ENCODE measurements at regions not wholly inside any gene's neighbourhood (a gene's known extent, or its start where the extent isn't known, plus 50 kb on each side); places are given as distances from the start of the nearest gene placed in this dataset.

GRCh38 chr3:148042663-148043445 lies 633.7 kb downstream of the ZIC1 start:
- Histone ChIP-seq H3K14ac (replicated peaks; ENCODE audit: low read depth, low read length) (no peak overlapping the region), H2BK20ac (ENCODE audit: low read depth, low read length) (no peak overlapping the region), H3K4me2 (ENCODE audit: low read depth, low read length) (no peak overlapping the region), H3K9me1 (ENCODE audit: insufficient read depth, low read length) (no peaks in the 10 kb centered on the region), H3K9ac (ENCODE audit: low read depth, low read length) (no peak overlapping the region), H3K4ac (ENCODE audit: low read depth, low read length) (no peak overlapping the region), H3K79me1 (ENCODE audit: low read depth in 1 of 2, low read length in 2 of 2) (no peaks in the 10 kb centered on the region), H3K27me3 (ENCODE audit: control insufficient read depth, insufficient read depth, low read length) (no peaks in the 10 kb centered on the region), H3K4me3 (ENCODE audit: insufficient read depth, low read depth, low read length) (no peak overlapping the region), H4K5ac (ENCODE audit: low read depth, low read length) (no peak overlapping the region), H4K20me1 (ENCODE audit: insufficient read depth, low read length) (no peaks in the 10 kb centered on the region), H3K36me3 (ENCODE audit: control insufficient read depth, insufficient read depth, low read length) (no peaks in the 10 kb centered on the region), H2BK5ac (ENCODE audit: low read depth, low read length, poor library complexity, severe bottlenecking) (no peak overlapping the region), H2BK120ac (ENCODE audit: low read depth, low read length) (no peak overlapping the region), H3K9me3 (ENCODE audit: control insufficient read depth, insufficient read depth, low read length) (no peaks in the 10 kb centered on the region), H2AFZ (replicated peaks; ENCODE audit: low read length, poor library complexity) (no peak overlapping the region), H3K23ac (ENCODE audit: low read depth, low read length) (no peak overlapping the region), H2BK15ac (ENCODE audit: low read depth, low read length) (no peak overlapping the region), H2AK5ac (ENCODE audit: low read depth, low read length) (no peak overlapping the region), H4K8ac (ENCODE audit: low read depth in 2 of 2, low read length in 2 of 2) (no peak overlapping the region), H3K27ac (ENCODE audit: insufficient read depth, low read length) (no peak overlapping the region), H4K91ac (ENCODE audit: insufficient read depth, low read depth, low read length) (no peak overlapping the region), H3K4me1 (ENCODE audit: control insufficient read depth, insufficient read depth, low read length) (no peaks in the 10 kb centered on the region), H2AK9ac (replicated peaks; ENCODE audit: low read depth, low read length, poor library complexity) (no peak overlapping the region), H3K56ac (ENCODE audit: extremely low read depth, insufficient read depth, low read length) (no peak overlapping the region), H3K18ac (ENCODE audit: low read depth, low read length) (no peak overlapping the region)
- intact Hi-C loops (cut with micrococcal nuclease), result no loop called here
- no CpG with 5 or more reads among the region's 6 CpGs for WGBS, 2 experiments (ENCODE audit: extremely low coverage in 2 of 2, insufficient read length in 1 of 2)
- ATAC-seq (ENCODE audit: low read depth), result no peak
- CTCF ChIA-PET, result no interaction called here
- in situ Hi-C loops (cut with MboI; ENCODE audit: low sequenced_read_pairs), result no loop called here
- BruUV-seq (replicated peaks), result no TSS peak
- no peak for TF ChIP-seq CHD1 (IDR thresholded peaks at IDR 0.05; ENCODE audit: low read depth, low read length)
- no peak for TF ChIP-seq BHLHE40 (IDR thresholded peaks at IDR 0.05; ENCODE audit: low read depth, low read length)
- no peak for TF ChIP-seq NFE2L2 (IDR thresholded peaks at IDR 0.05; ENCODE audit: low read depth, low read length)
- TF ChIP-seq CEBPB (IDR thresholded peaks at IDR 0.05; ENCODE audit: low read depth, low read length), result no peak
- TF ChIP-seq USF2 (IDR thresholded peaks at IDR 0.05; ENCODE audit: low read depth, low read length), result no peak
- TF ChIP-seq SMC3 (IDR thresholded peaks at IDR 0.05; ENCODE audit: low read depth, low read length), result no peak
- no peak for TF ChIP-seq RAD21 (IDR thresholded peaks at IDR 0.05; ENCODE audit: low read length)
- no peak for TF ChIP-seq POLR2A (IDR thresholded peaks at IDR 0.05; ENCODE audit: low read depth, low read length)
- TF ChIP-seq MAFK (IDR thresholded peaks at IDR 0.05; ENCODE audit: low read depth, low read length), result no peak
- TF ChIP-seq MAZ (IDR thresholded peaks at IDR 0.05; ENCODE audit: borderline replicate concordance, low read depth, low read length), result no peak
- TF ChIP-seq RFX5 (IDR thresholded peaks at IDR 0.05; ENCODE audit: low read depth, low read length), result no peak
- TF ChIP-seq ELK1 (IDR thresholded peaks at IDR 0.05; ENCODE audit: borderline replicate concordance, low read depth, low read length), result no peak
- no peak for TF ChIP-seq CTCF (conservative IDR thresholded peaks at IDR 0.05; ENCODE audit: low read depth, low read length)
- TF ChIP-seq MXI1 (IDR thresholded peaks at IDR 0.05; ENCODE audit: borderline replicate concordance, low read depth, low read length), result no peak
- TF ChIP-seq FOS (IDR thresholded peaks at IDR 0.05; ENCODE audit: low read depth, low read length), result no peak
- TF ChIP-seq RCOR1 (IDR thresholded peaks at IDR 0.05; ENCODE audit: insufficient replicate concordance, low read length), result no peak
- dilution Hi-C loops (cut with HindIII; ENCODE audit: low sequenced_read_pairs, unreplicated experiment), result no loop called here
- DNase-seq, result peak; percentile 34
- POLR2A ChIA-PET (ENCODE audit: unreplicated experiment), result no interaction called here

Measured in IMR-90 (cell line).